WTC11 (cell line): ENCODE measurements at regions not wholly inside any gene's neighbourhood (a gene's known extent, or its start where the extent isn't known, plus 50 kb on each side); places are given as distances from the start of the nearest gene placed in this dataset.

Experiments used
- ATAC-seq: fragments of 200-7000 bp; cut with Tn5 transposase; 2 replicates; pipeline ENCODE4 v1.10.0; 2021; ENCODE audit warnings: mild to moderate bottlenecking, moderate library complexity
- CTCF ChIA-PET: fragments of 300-600 bp; sonication (Branson Sonifier 250); formaldehyde crosslinking; loops from one replicate; lab custom pipeline; 2021; ENCODE audit warnings: antibody characterized with exemption; lab: Charles Lee
- POLR2A ChIA-PET: fragments of 350-600 bp; sonication (Branson Sonifier 250); formaldehyde crosslinking; loops from one replicate; lab custom pipeline; 2021; ENCODE audit warnings: antibody characterized with exemption; lab: Charles Lee
- DNase-seq: peaks from one replicate; pipeline ENCODE4 v3.0.0; 2021; ENCODE audit warnings: low spot score
- H3K27ac Mint-ChIP-seq: 2 replicates; pipeline ENCODE4 v1.8.0; 2021; ENCODE audit warnings: mixed read lengths
- H3K27me3 Mint-ChIP-seq: 2 replicates; pipeline ENCODE4 v1.8.0; 2021; ENCODE audit warnings: low read depth, mild to moderate bottlenecking, moderate library complexity, mixed read lengths
- H3K36me3 Mint-ChIP-seq: 2 replicates; pipeline ENCODE4 v1.8.0; 2021; ENCODE audit warnings: mixed read lengths
- H3K4me1 Mint-ChIP-seq: 2 replicates; pipeline ENCODE4 v1.8.0; 2022; ENCODE audit warnings: mixed read lengths
- H3K4me3 Mint-ChIP-seq: 2 replicates; pipeline ENCODE4 v1.8.0; 2021; ENCODE audit warnings: mild to moderate bottlenecking, moderate library complexity, mixed read lengths
- H3K9me3 Mint-ChIP-seq: 2 replicates; pipeline ENCODE4 v1.8.0; 2021; ENCODE audit warnings: mixed read lengths
- AFF4 ChIP-seq: sonication (generic); formaldehyde crosslinking; IDR thresholded peaks from 2 replicates; pipeline ENCODE4 v1.8.1; 2023; ENCODE audit warnings: mild to moderate bottlenecking, missing genetic modification reagents, borderline replicate concordance
- CBFB ChIP-seq: sonication (generic); formaldehyde crosslinking; IDR thresholded peaks from 2 replicates; pipeline ENCODE4 v1.8.1; 2022; ENCODE audit warnings: mild to moderate bottlenecking, low read depth, missing genetic modification reagents
- CTCF ChIP-seq: fragments of 200-600 bp; IDR thresholded peaks from 2 replicates; pipeline ENCODE4 v1.8.0; 2022; ENCODE audit warnings: antibody characterized with exemption
- ERG ChIP-seq: fragments of 250-450 bp; sonication (Bioruptor Pico); IDR thresholded peaks from 2 replicates; pipeline ENCODE4 v1.8.0; 2021; ENCODE audit warnings: mild to moderate bottlenecking
- FOXJ3 ChIP-seq: sonication (generic); formaldehyde crosslinking; IDR thresholded peaks from 2 replicates; pipeline ENCODE4 v1.9.0; 2021; ENCODE audit warnings: missing genetic modification reagents, mild to moderate bottlenecking, borderline replicate concordance
- FOXK1 ChIP-seq: sonication (generic); formaldehyde crosslinking; IDR thresholded peaks from 2 replicates; pipeline ENCODE4 v1.8.0; 2022; ENCODE audit warnings: mild to moderate bottlenecking, moderate library complexity, missing genetic modification reagents
- JUN ChIP-seq: sonication (generic); formaldehyde crosslinking; IDR thresholded peaks from 2 replicates; pipeline ENCODE4 v1.8.0; 2023; ENCODE audit warnings: mild to moderate bottlenecking, missing genetic modification reagents
- MAX ChIP-seq: sonication (generic); formaldehyde crosslinking; IDR thresholded peaks from 2 replicates; pipeline ENCODE4 v1.8.0; 2022; ENCODE audit warnings: mild to moderate bottlenecking, missing genetic modification reagents
- NFATC4 ChIP-seq: fragments of 250-450 bp; sonication (Bioruptor Pico); IDR thresholded peaks from 2 replicates; pipeline ENCODE4 v1.9.0; 2021; ENCODE audit warnings: mild to moderate bottlenecking
- PREB ChIP-seq: sonication (generic); formaldehyde crosslinking; IDR thresholded peaks from 2 replicates; pipeline ENCODE4 v1.8.1; 2022; ENCODE audit warnings: mild to moderate bottlenecking, missing genetic modification reagents, moderate library complexity, borderline replicate concordance
- SMAD3 ChIP-seq: sonication (generic); formaldehyde crosslinking; IDR thresholded peaks from 2 replicates; pipeline ENCODE4 v1.8.0; 2022; ENCODE audit warnings: missing genetic modification reagents, mild to moderate bottlenecking, borderline replicate concordance
- SMAD4 ChIP-seq: sonication (generic); formaldehyde crosslinking; IDR thresholded peaks from 2 replicates; pipeline ENCODE4 v1.8.0; 2022; ENCODE audit warnings: mild to moderate bottlenecking, missing genetic modification reagents
- ZBTB21 ChIP-seq: sonication (generic); formaldehyde crosslinking; IDR thresholded peaks from 2 replicates; pipeline ENCODE4 v1.8.1; 2023; ENCODE audit warnings: mild to moderate bottlenecking, missing genetic modification reagents, borderline replicate concordance
- ZNF219 ChIP-seq: sonication (generic); formaldehyde crosslinking; IDR thresholded peaks from 2 replicates; pipeline ENCODE4 v1.8.0; 2023; ENCODE audit warnings: missing genetic modification reagents, mild to moderate bottlenecking, borderline replicate concordance
- ZNF416 ChIP-seq: fragments of 250-450 bp; sonication (Bioruptor Pico); IDR thresholded peaks from 2 replicates; pipeline ENCODE4 v1.9.0; 2021; ENCODE audit warnings: mild to moderate bottlenecking, inconsistent platforms

- CTCF ChIA-PET = interaction anchor here (0.9 to 1.0 kb wide), 2 partner anchors 10 to 83 kb away, joined by 3 to 4 read pairs; no protein-coding TSS in a partner anchor
- peaks cover 7% of the 10 kb centered on the region for H3K36me3 Mint-ChIP-seq
- H3K9me3 Mint-ChIP-seq = peaks cover 26% of the 10 kb centered on the region
- DNase-seq (no peak), ATAC-seq (no peak)
- H3K27me3 Mint-ChIP-seq = no peaks in the 10 kb centered on the region; the same call in none of the 2 replicates
- no peaks in the 10 kb centered on the region for H3K4me1 Mint-ChIP-seq
- POLR2A ChIA-PET = no interaction called here
- H3K27ac Mint-ChIP-seq = no peak overlapping the region
- no peak for TF ChIP-seq SMAD3
- no peak for TF ChIP-seq CBFB (CRISPR knock-in tag)
- no peak for TF ChIP-seq JUN (CRISPR knock-in tag)
- no peak overlapping the region for H3K4me3 Mint-ChIP-seq
Observed at GRCh38 chr1:30462826-30463425, 260.5 kb downstream of the MATN1 start.

- Mint-ChIP-seq H3K27me3 (peaks cover 7% of the 10 kb centered on the region), H3K4me3 (no peak overlapping the region), H3K27ac (no peak overlapping the region), H3K4me1 (no peaks in the 10 kb centered on the region), H3K9me3 (peaks cover 33% of the 10 kb centered on the region), H3K36me3 (peaks cover 7% of the 10 kb centered on the region)
- ChIA-PET POLR2A (no interaction called here), CTCF (interaction anchor here (1.0 kb wide), 1 partner anchor 82 kb away, joined by 4 read pairs; no protein-coding TSS in a partner anchor)
- ATAC-seq = no peak
- TF ChIP-seq MAX (CRISPR knock-in tag) = no peak
- TF ChIP-seq FOXK1 (CRISPR knock-in tag) = no peak
- TF ChIP-seq PREB (CRISPR knock-in tag) = no peak
- TF ChIP-seq SMAD4 (CRISPR knock-in tag) = no peak
- no peak for TF ChIP-seq ZBTB21
- TF ChIP-seq ERG (CRISPR knock-in tag) = no peak
- no peak for TF ChIP-seq ZNF219 (CRISPR knock-in tag)
- TF ChIP-seq CTCF = no peak
- no peak for TF ChIP-seq AFF4 (CRISPR knock-in tag)
- TF ChIP-seq ZNF416 (CRISPR knock-in tag) = no peak
- TF ChIP-seq NFATC4 (CRISPR knock-in tag) = no peak
- no peak for TF ChIP-seq FOXJ3 (CRISPR knock-in tag)
- no peak for DNase-seq
Observed at GRCh38 chr1:30462166-30462565, 261.2 kb downstream of the MATN1 start.
